ENCODE measurements at regions not wholly inside any gene's neighbourhood (a gene's known extent, or its start where the extent isn't known, plus 50 kb on each side); places are given as distances from the start of the nearest gene placed in this dataset.

- TF ChIP-seq POLR2A (IDR thresholded peaks at IDR 0.05) (no peak), CTCF (IDR thresholded peaks at IDR 0.05) (no peak)
- Histone ChIP-seq H3K9me3 (no peaks in the 10 kb centered on the region), H3K27me3 (no peaks in the 10 kb centered on the region), H3K27ac (no peak overlapping the region), H3K4me1 (no peaks in the 10 kb centered on the region), H3K4me3 (no peak overlapping the region), H3K36me3 (no peaks in the 10 kb centered on the region)
- no peak for DNase-seq
These were observed 107.1 kb upstream of the TSHZ2 start for GRCh38 chr20:52864916-52865605.

- no peak overlapping the region for H3K4me3 ChIP-seq
- no peak for DNase-seq
- H3K36me3 ChIP-seq = no peaks in the 10 kb centered on the region
- no peaks in the 10 kb centered on the region for H3K27me3 ChIP-seq
- no peak overlapping the region for H3K27ac ChIP-seq
- TF ChIP-seq POLR2A (IDR thresholded peaks at IDR 0.05) = no peak
- TF ChIP-seq CTCF (IDR thresholded peaks at IDR 0.05) = no peak
- H3K4me1 ChIP-seq = no peaks in the 10 kb centered on the region
- H3K9me3 ChIP-seq = no peaks in the 10 kb centered on the region
These were observed 112.8 kb upstream of the TSHZ2 start for GRCh38 chr20:52859156-52859876.

- Histone ChIP-seq H3K27ac (no peak overlapping the region), H3K27me3 (no peaks in the 10 kb centered on the region), H3K4me3 (no peak overlapping the region), H3K9me3 (no peaks in the 10 kb centered on the region), H3K4me1 (no peaks in the 10 kb centered on the region), H3K36me3 (no peaks in the 10 kb centered on the region)
- no peak for DNase-seq
- no peak for TF ChIP-seq POLR2A (IDR thresholded peaks at IDR 0.05)
These were observed 119.4 kb upstream of the TSHZ2 start for GRCh38 chr20:52852714-52853113.

- no peaks in the 10 kb centered on the region for H3K4me1 ChIP-seq
- TF ChIP-seq CTCF (IDR thresholded peaks at IDR 0.05) = no peak
- TF ChIP-seq POLR2A (IDR thresholded peaks at IDR 0.05) = no peak
- H3K36me3 ChIP-seq = no peaks in the 10 kb centered on the region
- H3K27ac ChIP-seq = no peak overlapping the region
- no peaks in the 10 kb centered on the region for H3K27me3 ChIP-seq
- H3K4me3 ChIP-seq = no peak overlapping the region
- H3K9me3 ChIP-seq = no peaks in the 10 kb centered on the region
- DNase-seq = no peak
These were observed 124.3 kb upstream of the TSHZ2 start for GRCh38 chr20:52847731-52848359.

- H3K27me3 ChIP-seq = no peaks in the 10 kb centered on the region
- TF ChIP-seq POLR2A (IDR thresholded peaks at IDR 0.05) = no peak
- TF ChIP-seq CTCF (IDR thresholded peaks at IDR 0.05) = no peak
- no peaks in the 10 kb centered on the region for H3K4me1 ChIP-seq
- DNase-seq = no peak
- H3K36me3 ChIP-seq = no peaks in the 10 kb centered on the region
- no peak overlapping the region for H3K4me3 ChIP-seq
- no peaks in the 10 kb centered on the region for H3K9me3 ChIP-seq
- no peak overlapping the region for H3K27ac ChIP-seq
These were observed 125.0 kb upstream of the TSHZ2 start for GRCh38 chr20:52847029-52847660.

GRCh38 chr20:52845044-52845443 lies 127.1 kb upstream of the TSHZ2 start:
- no peak for DNase-seq
- no peaks in the 10 kb centered on the region for H3K36me3 ChIP-seq

More at GRCh38 chr20:52845044-52845443, 127.1 kb upstream of the TSHZ2 start:
- no peaks in the 10 kb centered on the region for H3K27me3 ChIP-seq
- no peak overlapping the region for H3K4me3 ChIP-seq
- TF ChIP-seq POLR2A (IDR thresholded peaks at IDR 0.05) (no peak), CTCF (IDR thresholded peaks at IDR 0.05) (no peak)
- no peak overlapping the region for H3K27ac ChIP-seq
- H3K9me3 ChIP-seq = no peaks in the 10 kb centered on the region
- H3K4me1 ChIP-seq = no peaks in the 10 kb centered on the region

Measured in Peyer's patch (tissue), 4 donors.